ENCODE measurements at regions not wholly inside any gene's neighbourhood (a gene's known extent, or its start where the extent isn't known, plus 50 kb on each side); places are given as distances from the start of the nearest gene placed in this dataset.

- TF ChIP-seq, protein P1, sequence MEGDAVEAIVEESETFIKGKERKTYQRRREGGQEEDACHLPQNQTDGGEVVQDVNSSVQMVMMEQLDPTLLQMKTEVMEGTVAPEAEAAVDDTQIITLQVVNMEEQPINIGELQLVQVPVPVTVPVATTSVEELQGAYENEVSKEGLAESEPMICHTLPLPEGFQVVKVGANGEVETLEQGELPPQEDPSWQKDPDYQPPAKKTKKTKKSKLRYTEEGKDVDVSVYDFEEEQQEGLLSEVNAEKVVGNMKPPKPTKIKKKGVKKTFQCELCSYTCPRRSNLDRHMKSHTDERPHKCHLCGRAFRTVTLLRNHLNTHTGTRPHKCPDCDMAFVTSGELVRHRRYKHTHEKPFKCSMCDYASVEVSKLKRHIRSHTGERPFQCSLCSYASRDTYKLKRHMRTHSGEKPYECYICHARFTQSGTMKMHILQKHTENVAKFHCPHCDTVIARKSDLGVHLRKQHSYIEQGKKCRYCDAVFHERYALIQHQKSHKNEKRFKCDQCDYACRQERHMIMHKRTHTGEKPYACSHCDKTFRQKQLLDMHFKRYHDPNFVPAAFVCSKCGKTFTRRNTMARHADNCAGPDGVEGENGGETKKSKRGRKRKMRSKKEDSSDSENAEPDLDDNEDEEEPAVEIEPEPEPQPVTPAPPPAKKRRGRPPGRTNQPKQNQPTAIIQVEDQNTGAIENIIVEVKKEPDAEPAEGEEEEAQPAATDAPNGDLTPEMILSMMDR (IDR thresholded peaks at IDR 0.05; ENCODE audit: control insufficient read depth, extremely low read depth, insufficient read depth) = no peak
- H3K4me3 ChIP-seq (ENCODE audit: low read depth, low read length) = no peak overlapping the region
- no peak for DNase-seq (ENCODE audit: low read depth)
Measured at GRCh38 chrX:9330249-9330982, 134.4 kb upstream of the TBL1X start.

DNA sequence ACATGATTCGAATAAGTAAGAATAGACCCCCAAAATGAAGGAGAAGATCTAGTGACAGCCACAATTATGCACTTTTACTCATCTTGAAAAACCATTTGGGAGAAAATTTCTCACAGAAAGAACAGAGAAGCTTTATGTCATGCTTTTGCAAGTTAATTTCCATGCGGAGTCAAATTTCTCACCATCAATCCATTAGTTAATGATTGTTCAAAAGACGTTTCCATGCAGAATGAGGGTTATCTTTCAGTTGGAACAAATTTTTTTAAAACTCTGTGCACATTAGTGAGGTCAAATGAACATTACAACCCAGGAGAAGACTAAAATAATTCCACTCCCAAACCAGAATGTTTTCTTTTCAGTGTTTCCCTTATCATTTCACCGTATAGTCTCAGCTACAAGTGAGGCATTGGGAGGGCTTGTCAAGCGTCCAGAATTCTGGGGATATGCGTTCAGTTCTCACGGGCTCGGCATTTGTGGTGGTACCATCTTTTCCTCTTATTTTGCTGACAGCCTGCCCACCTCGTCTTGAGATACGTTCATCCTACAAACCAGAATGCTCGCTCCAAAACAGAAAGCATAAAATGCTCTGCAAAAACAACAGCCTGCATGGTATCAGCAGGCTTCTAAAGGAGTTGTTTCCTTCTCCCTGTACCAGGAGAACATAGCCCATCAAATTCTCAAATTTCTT lies 130.8 kb upstream of the TBL1X start:
- no peak for DNase-seq (ENCODE audit: low read depth)
- TF ChIP-seq, protein P1 (IDR thresholded peaks at IDR 0.05; ENCODE audit: control insufficient read depth, extremely low read depth, insufficient read depth) = no peak
- H3K4me3 ChIP-seq (ENCODE audit: low read depth, low read length) = no peak overlapping the region

DNA sequence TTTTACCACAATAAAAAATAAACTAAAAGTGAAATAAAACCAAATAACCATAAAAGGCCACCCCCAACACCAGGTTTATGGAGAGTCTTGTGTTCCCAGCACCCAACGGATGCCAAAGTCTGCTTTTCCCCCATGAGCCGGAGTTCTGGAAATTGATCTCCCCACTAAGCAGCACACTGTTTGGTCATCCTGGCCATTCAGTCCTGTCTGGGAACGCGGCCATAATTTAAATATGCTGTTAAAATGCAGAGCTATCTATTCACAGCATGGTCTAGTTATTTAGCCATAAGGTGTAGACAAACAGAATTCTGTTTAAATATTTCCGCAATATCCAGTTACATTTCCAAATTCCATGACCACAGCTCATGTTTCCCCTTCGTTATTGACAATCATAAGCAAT lies 129.6 kb upstream of the TBL1X start:
- H3K4me3 ChIP-seq (ENCODE audit: low read depth, low read length) = no peak overlapping the region
- TF ChIP-seq, protein P1 (IDR thresholded peaks at IDR 0.05; ENCODE audit: control insufficient read depth, extremely low read depth, insufficient read depth) = no peak
- no peak for DNase-seq (ENCODE audit: low read depth)

DNA sequence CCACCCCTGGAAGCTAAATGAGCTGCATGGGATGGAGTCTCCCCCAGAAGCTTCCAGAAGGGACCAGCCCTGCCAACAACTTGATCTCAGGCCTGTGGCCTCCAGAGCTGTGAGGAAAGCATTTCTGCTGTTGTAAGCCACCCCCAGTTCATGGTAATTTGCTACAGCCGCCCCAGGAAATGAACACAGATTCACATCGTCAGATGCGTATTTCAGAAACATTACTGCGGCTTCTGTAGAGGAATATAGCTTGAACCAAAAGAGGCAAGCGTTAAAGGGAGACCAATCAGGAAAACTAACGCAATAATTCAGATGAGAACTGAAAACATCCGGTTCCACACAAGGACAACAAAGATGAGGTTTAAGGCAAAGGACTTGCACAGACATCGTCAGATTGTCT lies 128.4 kb upstream of the TBL1X start:
- no peak overlapping the region for H3K4me3 ChIP-seq (ENCODE audit: low read depth, low read length)
- no peak for DNase-seq (ENCODE audit: low read depth)
- TF ChIP-seq, protein P1 (IDR thresholded peaks at IDR 0.05; ENCODE audit: control insufficient read depth, extremely low read depth, insufficient read depth) = no peak

DNA sequence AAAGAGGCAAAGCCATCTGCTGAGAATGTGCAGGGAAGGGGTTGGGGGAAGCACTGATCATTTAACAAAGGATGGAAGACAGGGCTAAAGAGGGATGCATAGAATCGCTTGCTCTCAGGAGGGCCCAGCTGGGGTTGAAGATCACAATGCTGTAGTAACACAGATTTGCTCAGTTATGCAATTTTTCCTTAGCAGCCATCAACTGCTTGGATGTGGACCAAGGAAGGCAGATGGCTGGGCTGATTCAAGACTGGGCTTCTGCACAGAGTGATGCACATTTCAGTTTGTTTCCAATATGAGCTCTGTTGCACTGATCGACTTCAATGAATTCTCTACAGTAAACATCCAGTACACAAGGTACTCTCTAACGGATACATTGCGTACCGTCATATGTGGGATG lies 127.8 kb upstream of the TBL1X start:
- TF ChIP-seq, protein P1 (IDR thresholded peaks at IDR 0.05; ENCODE audit: control insufficient read depth, extremely low read depth, insufficient read depth) = no peak
- no peak for DNase-seq (ENCODE audit: low read depth)
- no peak overlapping the region for H3K4me3 ChIP-seq (ENCODE audit: low read depth, low read length)

GRCh38 chrX:9338986-9339385 lies 125.9 kb upstream of the TBL1X start:
- DNase-seq (ENCODE audit: low read depth) = no peak
- no peak overlapping the region for H3K4me3 ChIP-seq (ENCODE audit: low read depth, low read length)
- TF ChIP-seq, protein P1 (IDR thresholded peaks at IDR 0.05; ENCODE audit: control insufficient read depth, extremely low read depth, insufficient read depth) = no peak

All from LNCaP clone FGC (cell line).